Mesothelial cell of epicardium (in vitro differentiated cells): ENCODE measurements at regions not wholly inside any gene's neighbourhood (a gene's known extent, or its start where the extent isn't known, plus 50 kb on each side); places are given as distances from the start of the nearest gene placed in this dataset.
A peak's percentile ranks its signal among the peaks of the same experiment; 100 is the strongest.

Experiments
- DNase-seq, 2 experiments: peaks; one replicate each; pipeline ENCODE4 v3.0.0; 2021; ENCODE audit warnings: low spot score in 2 of 2; ENCODE audit not compliant: unreplicated experiment in 2 of 2
- H3K27ac Mint-ChIP-seq: 2 replicates; pipeline ENCODE4 v1.8.0; 2021; ENCODE audit warnings: mixed read lengths
- H3K27me3 Mint-ChIP-seq: 2 replicates; pipeline ENCODE4 v1.8.0; 2021; ENCODE audit warnings: low read depth, mixed read lengths
- H3K36me3 Mint-ChIP-seq: 2 replicates; pipeline ENCODE4 v1.8.0; 2021; ENCODE audit warnings: mixed read lengths
- H3K4me1 Mint-ChIP-seq: 2 replicates; pipeline ENCODE4 v1.8.0; 2021; ENCODE audit warnings: mixed read lengths
- H3K4me3 Mint-ChIP-seq: 2 replicates; pipeline ENCODE4 v1.8.0; 2021; ENCODE audit warnings: mild to moderate bottlenecking, moderate library complexity, mixed read lengths
- H3K9me3 Mint-ChIP-seq: 2 replicates; pipeline ENCODE4 v1.8.0; 2021; ENCODE audit warnings: mixed read lengths
- TF ChIP-seq, protein P1 (sequence below): fragments of 200-600 bp; sonication (generic); IDR thresholded peaks from one replicate; pipeline ENCODE4 v1.5.0; 2021; ENCODE audit warnings: antibody characterized with exemption; ENCODE audit not compliant: unreplicated experiment

DNA sequence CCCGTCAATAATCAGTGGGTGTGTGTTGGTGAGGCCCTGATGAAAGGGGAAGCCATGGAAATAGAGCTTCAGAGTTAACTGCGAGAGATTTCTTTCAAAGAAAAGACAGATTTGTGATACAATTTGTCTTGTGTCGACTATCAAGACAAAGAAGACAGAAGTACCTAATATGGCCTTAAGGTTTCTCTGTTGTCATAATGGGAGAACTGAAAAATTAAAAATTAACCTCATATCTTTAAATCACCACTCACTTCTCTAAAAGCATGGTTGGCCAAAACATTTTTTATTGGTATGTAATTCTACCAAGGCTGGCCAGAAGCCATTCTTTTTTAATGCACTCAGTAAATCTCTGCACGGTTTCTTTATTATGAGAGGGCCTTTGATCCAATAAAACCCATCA is 282.9 kb upstream of the WWC1 start:
- Mint-ChIP-seq H3K4me3 (no peak overlapping the region), H3K9me3 (no peaks in the 10 kb centered on the region), H3K27me3 (peaks cover 6% of the 10 kb centered on the region), H3K27ac (peak overlapping the region; percentile 70), H3K36me3 (no peaks in the 10 kb centered on the region), H3K4me1 (peaks cover 59% of the 10 kb centered on the region)
- DNase-seq = no peak
- TF ChIP-seq, protein P1, sequence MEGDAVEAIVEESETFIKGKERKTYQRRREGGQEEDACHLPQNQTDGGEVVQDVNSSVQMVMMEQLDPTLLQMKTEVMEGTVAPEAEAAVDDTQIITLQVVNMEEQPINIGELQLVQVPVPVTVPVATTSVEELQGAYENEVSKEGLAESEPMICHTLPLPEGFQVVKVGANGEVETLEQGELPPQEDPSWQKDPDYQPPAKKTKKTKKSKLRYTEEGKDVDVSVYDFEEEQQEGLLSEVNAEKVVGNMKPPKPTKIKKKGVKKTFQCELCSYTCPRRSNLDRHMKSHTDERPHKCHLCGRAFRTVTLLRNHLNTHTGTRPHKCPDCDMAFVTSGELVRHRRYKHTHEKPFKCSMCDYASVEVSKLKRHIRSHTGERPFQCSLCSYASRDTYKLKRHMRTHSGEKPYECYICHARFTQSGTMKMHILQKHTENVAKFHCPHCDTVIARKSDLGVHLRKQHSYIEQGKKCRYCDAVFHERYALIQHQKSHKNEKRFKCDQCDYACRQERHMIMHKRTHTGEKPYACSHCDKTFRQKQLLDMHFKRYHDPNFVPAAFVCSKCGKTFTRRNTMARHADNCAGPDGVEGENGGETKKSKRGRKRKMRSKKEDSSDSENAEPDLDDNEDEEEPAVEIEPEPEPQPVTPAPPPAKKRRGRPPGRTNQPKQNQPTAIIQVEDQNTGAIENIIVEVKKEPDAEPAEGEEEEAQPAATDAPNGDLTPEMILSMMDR = no peak

DNA sequence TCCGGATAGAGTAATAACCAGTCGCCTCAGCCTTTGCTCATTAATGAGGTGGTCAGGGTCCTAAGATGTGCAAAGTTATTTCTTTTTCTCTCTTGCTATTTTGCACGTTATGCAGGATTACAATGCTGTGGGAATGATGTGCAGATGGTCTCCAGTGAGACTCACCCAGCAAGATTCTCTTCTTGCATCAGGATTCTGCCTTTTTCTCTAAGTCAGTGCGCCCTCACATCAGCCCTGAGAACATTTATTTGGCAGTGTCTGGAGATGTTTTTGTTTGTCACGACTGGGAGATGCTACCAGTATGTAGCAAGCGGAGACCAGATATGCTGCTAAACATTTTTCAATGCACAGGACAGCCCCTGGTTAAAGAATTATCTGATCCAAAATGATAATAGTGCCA is 280.3 kb upstream of the WWC1 start:
- no peak for DNase-seq
- Mint-ChIP-seq H3K27ac (no peak overlapping the region), H3K9me3 (no peaks in the 10 kb centered on the region), H3K4me3 (no peak overlapping the region), H3K27me3 (peaks cover 6% of the 10 kb centered on the region), H3K4me1 (peaks cover 50% of the 10 kb centered on the region), H3K36me3 (no peaks in the 10 kb centered on the region)
- TF ChIP-seq, protein P1 = no peak

DNA sequence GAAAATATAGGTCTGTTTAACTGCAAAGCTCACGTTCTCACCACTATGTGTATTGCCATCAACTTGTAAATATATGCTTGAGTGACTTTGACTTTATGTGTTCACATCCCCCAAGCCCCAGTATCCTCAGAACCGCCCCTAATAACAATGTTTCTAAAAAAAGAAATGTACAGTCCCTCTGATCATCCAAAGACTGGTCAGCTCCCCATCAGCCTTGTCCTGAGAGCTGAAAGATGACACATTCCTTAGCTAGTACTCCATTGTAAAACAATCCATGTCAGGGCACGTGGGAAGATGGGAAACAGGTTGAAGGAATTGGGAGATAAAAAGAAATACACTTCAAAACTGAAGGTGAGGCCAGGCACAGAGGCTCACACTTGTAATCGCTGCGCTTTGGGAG is 279.4 kb upstream of the WWC1 start:
- DNase-seq = no peak
- Mint-ChIP-seq H3K4me3 (no peak overlapping the region), H3K27me3 (peaks cover 6% of the 10 kb centered on the region), H3K36me3 (no peaks in the 10 kb centered on the region), H3K27ac (no peak overlapping the region), H3K9me3 (no peaks in the 10 kb centered on the region), H3K4me1 (peaks cover 43% of the 10 kb centered on the region)
- TF ChIP-seq, protein P1 = no peak

DNA sequence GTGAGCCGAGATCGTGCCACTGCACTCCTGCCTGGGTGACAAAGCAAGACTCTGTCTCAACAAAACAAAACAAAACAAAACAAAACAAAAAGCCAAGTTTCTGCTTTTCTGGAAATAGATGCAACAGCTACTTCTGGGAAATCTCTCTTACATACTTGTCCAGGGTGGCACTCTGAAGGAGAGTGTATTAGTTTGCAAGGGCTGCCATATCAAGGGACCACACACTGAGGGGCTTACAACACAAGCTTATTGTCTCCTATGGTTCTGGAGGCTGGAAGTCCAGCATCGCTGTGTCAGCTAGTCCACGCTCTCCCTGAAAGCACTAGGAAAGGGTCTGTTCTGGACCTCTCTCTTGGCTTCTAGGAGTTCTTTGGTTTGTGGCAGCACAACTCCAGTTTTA is 277.9 kb upstream of the WWC1 start:
- no peaks in the 10 kb centered on the region for H3K9me3 Mint-ChIP-seq
- no peaks in the 10 kb centered on the region for H3K36me3 Mint-ChIP-seq
- no peak overlapping the region for H3K4me3 Mint-ChIP-seq
- H3K27me3 Mint-ChIP-seq = peaks cover 12% of the 10 kb centered on the region
- peaks cover 29% of the 10 kb centered on the region for H3K4me1 Mint-ChIP-seq
- TF ChIP-seq, protein P1 = no peak
- no peak for DNase-seq
- no peak overlapping the region for H3K27ac Mint-ChIP-seq

DNA sequence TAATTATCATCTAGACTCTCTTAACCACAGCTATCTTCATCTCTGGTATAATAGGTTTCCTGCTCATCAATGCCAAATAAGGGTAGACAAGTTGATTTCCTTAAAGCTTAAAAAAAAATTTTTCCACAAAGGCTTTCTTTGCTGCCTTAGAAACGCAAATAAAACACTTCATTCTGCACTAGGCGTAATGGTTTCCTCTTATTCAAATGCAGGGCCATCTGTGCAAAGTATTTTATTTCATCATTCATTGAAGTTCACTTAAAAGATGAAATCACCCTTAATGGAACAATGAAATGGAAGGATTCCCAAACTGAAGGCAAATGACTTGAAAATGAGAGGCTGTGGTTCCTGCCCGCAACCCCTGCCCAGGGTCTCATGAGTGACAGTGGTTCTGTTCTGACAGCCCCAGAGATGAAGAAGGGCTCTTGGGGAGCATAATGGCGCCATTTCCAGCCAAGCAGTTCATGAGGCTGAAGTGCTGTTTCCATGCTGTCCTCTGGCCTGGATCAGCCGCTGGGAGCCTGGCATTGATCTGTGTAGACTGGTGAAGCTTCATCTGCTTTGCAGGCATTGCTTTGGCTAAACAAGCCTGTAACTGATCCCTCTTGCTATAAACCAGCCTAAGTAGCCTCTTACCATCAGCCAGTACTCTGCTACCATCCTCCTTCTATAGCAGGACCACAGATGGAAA is 276.9 kb upstream of the WWC1 start:
- H3K9me3 Mint-ChIP-seq = no peaks in the 10 kb centered on the region
- H3K4me3 Mint-ChIP-seq = no peak overlapping the region
- H3K4me1 Mint-ChIP-seq = peaks cover 18% of the 10 kb centered on the region
- H3K27me3 Mint-ChIP-seq = peaks cover 15% of the 10 kb centered on the region
- TF ChIP-seq, protein P1 = no peak
- H3K27ac Mint-ChIP-seq = no peak overlapping the region
- DNase-seq = no peak
- H3K36me3 Mint-ChIP-seq = no peaks in the 10 kb centered on the region

DNA sequence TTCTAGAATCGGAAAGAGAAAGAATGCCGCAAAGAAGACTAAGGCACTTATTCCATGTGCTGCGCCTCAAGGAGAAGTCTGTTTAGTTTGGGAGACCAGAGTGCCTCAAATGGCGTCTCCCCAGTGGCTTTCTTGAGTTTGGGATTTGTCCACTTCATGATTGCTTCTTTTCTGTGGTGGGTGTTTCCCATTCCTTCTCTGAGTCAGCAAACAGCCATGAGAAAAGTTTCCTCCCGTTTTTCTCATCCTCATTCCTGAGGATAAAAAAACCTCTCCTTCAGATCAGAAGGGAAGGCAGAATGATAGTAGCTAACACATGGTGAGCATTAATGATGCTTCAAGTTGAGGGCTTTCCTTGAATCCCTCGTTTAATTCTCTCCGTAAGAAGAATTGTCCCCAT is 275.9 kb upstream of the WWC1 start:
- peaks cover 13% of the 10 kb centered on the region for H3K27me3 Mint-ChIP-seq
- TF ChIP-seq, protein P1 = no peak
- DNase-seq = no peak

More for the DNA sequence above, 275.9 kb upstream of the WWC1 start:
- no peaks in the 10 kb centered on the region for H3K9me3 Mint-ChIP-seq
- H3K36me3 Mint-ChIP-seq = no peaks in the 10 kb centered on the region
- H3K4me3 Mint-ChIP-seq = no peak overlapping the region
- H3K4me1 Mint-ChIP-seq = peaks cover 12% of the 10 kb centered on the region
- H3K27ac Mint-ChIP-seq = no peak overlapping the region
